ENCODE measurements at regions not wholly inside any gene's neighbourhood (a gene's known extent, or its start where the extent isn't known, plus 50 kb on each side); places are given as distances from the start of the nearest gene placed in this dataset.

DNA sequence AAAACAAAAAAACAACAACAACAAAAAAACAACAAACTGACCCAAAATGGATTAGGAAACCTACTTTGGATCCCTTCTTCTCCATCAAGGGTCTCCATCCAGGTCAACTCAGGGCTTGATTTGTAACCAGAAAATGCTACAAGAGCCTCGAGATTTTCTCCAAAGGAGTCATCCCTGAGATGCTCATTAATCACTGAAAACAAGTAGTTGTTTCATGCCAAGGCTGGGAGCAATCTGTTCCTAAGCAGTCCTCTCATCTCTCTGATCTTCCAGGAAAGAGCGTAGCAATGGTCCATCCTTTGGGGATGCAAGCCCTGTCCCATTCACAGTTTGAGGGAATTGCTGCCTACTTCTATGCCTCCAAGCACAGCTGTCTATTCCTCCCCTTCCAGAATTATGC lies 203.0 kb upstream of the MAP3K1 start:
- Histone ChIP-seq H3K9me3 (peaks cover 5% of the 10 kb centered on the region), H3K4me3 (no peak overlapping the region), H3K27ac (no peak overlapping the region), H3K27me3 (replicated peaks; ENCODE audit: insufficient read depth) (no peaks in the 10 kb centered on the region), H3K36me3 (no peaks in the 10 kb centered on the region), H3K4me1 (ENCODE audit: control insufficient read depth in 1 of 2, low read depth in 2 of 2) (peaks cover 12 to 31% of the 10 kb centered on the region in 2 donors)
- TF ChIP-seq, protein P1, sequence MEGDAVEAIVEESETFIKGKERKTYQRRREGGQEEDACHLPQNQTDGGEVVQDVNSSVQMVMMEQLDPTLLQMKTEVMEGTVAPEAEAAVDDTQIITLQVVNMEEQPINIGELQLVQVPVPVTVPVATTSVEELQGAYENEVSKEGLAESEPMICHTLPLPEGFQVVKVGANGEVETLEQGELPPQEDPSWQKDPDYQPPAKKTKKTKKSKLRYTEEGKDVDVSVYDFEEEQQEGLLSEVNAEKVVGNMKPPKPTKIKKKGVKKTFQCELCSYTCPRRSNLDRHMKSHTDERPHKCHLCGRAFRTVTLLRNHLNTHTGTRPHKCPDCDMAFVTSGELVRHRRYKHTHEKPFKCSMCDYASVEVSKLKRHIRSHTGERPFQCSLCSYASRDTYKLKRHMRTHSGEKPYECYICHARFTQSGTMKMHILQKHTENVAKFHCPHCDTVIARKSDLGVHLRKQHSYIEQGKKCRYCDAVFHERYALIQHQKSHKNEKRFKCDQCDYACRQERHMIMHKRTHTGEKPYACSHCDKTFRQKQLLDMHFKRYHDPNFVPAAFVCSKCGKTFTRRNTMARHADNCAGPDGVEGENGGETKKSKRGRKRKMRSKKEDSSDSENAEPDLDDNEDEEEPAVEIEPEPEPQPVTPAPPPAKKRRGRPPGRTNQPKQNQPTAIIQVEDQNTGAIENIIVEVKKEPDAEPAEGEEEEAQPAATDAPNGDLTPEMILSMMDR (IDR thresholded peaks at IDR 0.05): no peak
- DNase-seq (ENCODE audit: low spot score): no peak
- no peak for ATAC-seq (ENCODE audit: insufficient number of reproducible peaks, low FRiP score, low read depth)

DNA sequence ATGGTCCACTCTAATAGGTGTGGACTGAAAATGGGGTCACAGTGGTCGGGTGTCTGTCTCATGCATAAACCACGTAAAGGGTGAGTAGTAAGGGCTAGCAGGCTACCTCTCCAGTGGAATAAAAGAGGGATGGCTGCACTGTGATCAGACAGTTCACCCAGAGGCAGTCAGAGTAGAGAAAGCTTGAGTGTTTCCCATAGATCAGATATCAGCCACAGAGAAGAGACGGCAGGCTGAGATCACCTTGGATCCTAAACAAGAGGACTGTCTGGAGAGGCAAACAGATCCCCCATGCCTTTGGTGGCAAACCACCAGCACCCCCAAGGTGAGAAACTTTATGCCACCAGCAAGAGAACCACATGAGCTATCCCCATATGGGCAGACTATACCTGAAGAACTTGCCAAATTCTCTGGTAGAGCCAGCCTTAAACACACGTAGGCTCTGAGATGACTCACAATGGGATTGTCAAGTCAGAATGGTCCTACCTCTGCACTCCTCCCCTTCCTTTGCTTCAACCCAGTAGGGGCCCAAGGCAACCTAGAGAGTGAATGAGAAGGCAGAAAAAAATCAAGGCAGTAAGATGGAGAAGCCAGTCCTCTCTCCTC lies 205.2 kb upstream of the MAP3K1 start:
- Histone ChIP-seq H3K4me1 (ENCODE audit: control insufficient read depth in 1 of 2, low read depth in 2 of 2) (peaks cover 11 to 22% of the 10 kb centered on the region in 2 donors), H3K27me3 (replicated peaks; ENCODE audit: insufficient read depth) (no peaks in the 10 kb centered on the region), H3K4me3 (no peak overlapping the region), H3K27ac (no peak overlapping the region), H3K36me3 (no peaks in the 10 kb centered on the region), H3K9me3 (peaks cover 3% of the 10 kb centered on the region)
- TF ChIP-seq, protein P1 (IDR thresholded peaks at IDR 0.05): no peak
- ATAC-seq (ENCODE audit: insufficient number of reproducible peaks, low FRiP score, low read depth): no peak
- DNase-seq (ENCODE audit: low spot score): no peak

DNA sequence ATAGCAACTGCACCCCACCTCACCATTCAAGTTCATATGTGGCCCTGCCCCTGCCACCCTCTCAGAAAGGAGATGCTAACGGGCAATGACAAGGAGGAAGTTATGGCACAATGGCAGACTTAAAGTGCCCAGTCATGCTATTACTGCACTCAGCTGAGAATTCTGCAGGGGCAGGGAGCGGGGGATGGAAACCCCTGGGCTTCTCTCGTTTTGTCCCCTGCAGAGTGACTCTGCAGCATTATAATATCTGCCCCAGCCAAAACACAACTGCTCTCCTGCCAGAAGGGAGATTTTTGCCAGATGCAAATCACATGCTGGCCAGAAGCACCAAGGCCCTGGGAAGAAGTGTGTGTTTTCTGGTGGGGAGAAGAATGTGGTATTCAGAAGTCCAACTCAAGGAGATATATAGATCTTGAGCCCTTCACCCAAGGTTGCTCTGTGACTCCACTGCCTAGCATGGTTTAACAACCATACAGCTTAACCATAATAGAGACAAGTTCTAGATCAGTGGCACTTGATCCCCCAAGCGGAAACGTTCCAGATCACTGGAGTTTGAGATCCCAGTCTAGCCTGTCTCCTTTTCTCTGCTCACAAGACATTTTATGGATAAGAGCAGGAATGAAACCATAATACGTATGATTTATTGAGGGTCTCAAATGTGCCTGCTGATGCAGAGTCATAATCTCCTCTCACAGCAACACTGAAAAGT lies 207.0 kb upstream of the MAP3K1 start:
- DNase-seq (ENCODE audit: low spot score): no peak
- Histone ChIP-seq H3K4me1 (ENCODE audit: control insufficient read depth in 1 of 2, low read depth in 2 of 2) (peaks cover 11 to 21% of the 10 kb centered on the region in 2 donors), H3K36me3 (no peaks in the 10 kb centered on the region), H3K27me3 (replicated peaks; ENCODE audit: insufficient read depth) (no peaks in the 10 kb centered on the region), H3K9me3 (peaks cover 3% of the 10 kb centered on the region), H3K27ac (no peak overlapping the region), H3K4me3 (no peak overlapping the region)
- TF ChIP-seq, protein P1 (IDR thresholded peaks at IDR 0.05): no peak
- no peak for ATAC-seq (ENCODE audit: insufficient number of reproducible peaks, low FRiP score, low read depth)

DNA sequence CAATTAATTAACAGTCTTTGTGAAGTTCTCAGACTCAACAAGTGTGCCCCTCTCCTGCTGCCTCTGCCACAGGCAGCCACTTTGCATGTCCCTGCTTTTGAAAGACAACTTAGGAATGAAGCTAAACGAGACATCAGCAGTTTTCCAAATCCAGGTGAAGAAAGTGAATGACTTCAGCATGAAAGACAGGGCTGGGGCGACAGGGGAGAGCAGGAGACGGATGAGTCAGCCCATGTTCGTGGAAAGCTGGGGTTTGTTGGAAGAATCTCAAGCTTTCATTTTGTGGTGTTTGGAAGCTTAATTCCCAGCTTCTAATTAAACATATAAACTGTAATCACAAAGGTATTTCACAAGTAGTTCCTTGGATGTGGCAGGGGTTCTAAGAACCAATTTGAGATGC lies 207.8 kb upstream of the MAP3K1 start:
- Histone ChIP-seq H3K9me3 (peaks cover 3% of the 10 kb centered on the region), H3K27me3 (replicated peaks; ENCODE audit: insufficient read depth) (no peaks in the 10 kb centered on the region), H3K27ac (no peak overlapping the region), H3K4me3 (no peak overlapping the region), H3K36me3 (no peaks in the 10 kb centered on the region), H3K4me1 (ENCODE audit: control insufficient read depth in 1 of 2, low read depth in 2 of 2) (peaks cover 11 to 21% of the 10 kb centered on the region in 2 donors)
- ATAC-seq (ENCODE audit: insufficient number of reproducible peaks, low FRiP score, low read depth) (no peak), DNase-seq (ENCODE audit: low spot score) (no peak)
- TF ChIP-seq, protein P1 (IDR thresholded peaks at IDR 0.05): no peak

DNA sequence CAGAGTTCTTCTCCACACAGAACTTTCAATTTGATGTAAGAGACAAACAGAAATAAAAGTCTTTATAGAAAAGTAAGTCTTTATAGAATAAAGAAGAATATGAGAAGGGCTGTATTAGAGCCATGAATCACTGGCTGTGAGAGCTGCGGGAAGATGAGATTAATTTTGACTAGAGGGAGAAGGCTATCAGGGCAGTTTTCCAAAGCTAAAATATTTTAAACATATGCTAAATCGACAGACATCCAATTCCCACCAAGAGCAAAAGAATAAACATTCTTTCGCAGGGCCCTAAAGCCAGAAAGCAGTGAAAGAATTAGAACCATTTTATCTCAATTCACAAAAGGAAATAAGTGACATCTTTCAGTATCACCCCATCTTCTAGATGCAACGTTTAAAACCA lies 208.3 kb upstream of the MAP3K1 start:
- Histone ChIP-seq H3K27ac (no peak overlapping the region), H3K9me3 (peaks cover 3% of the 10 kb centered on the region), H3K36me3 (no peaks in the 10 kb centered on the region), H3K27me3 (replicated peaks; ENCODE audit: insufficient read depth) (no peaks in the 10 kb centered on the region), H3K4me3 (no peak overlapping the region), H3K4me1 (ENCODE audit: control insufficient read depth in 1 of 2, low read depth in 2 of 2) (peaks cover 11 to 21% of the 10 kb centered on the region in 2 donors)
- ATAC-seq (ENCODE audit: insufficient number of reproducible peaks, low FRiP score, low read depth) (no peak), DNase-seq (ENCODE audit: low spot score) (no peak)
- TF ChIP-seq, protein P1 (IDR thresholded peaks at IDR 0.05): no peak

All from thoracic aorta (tissue), 2 donors.